K562 (cell line): ENCODE measurements at regions not wholly inside any gene's neighbourhood (a gene's known extent, or its start where the extent isn't known, plus 50 kb on each side); places are given as distances from the start of the nearest gene placed in this dataset.
"Not testable (repeated sequence)": the region's sequence is repeated elsewhere in the genome, so short reads cannot be mapped to it uniquely, and the experiment has no call there.

ENCODE experiments used
- ATAC-seq: fragments of 200-7000 bp; cut with Tn5 transposase; 3 replicates; pipeline ENCODE4 v1.9.1; 2020; ENCODE audit warnings: moderate library complexity
- BruUV-seq: library from RNA; stranded (reverse); fragments of 400-500 nt; replicated peaks from 2 replicates; lab custom pipeline; 2021; lab: Mats Ljungman, UMichigan
- CTCF ChIA-PET: fragments of 300-600 bp; formaldehyde crosslinking; extraction: SDS; loops from one replicate; lab custom pipeline; 2021; ENCODE audit warnings: low intra/inter-chr PET ratio; lab: Yijun Ruan, JAX
- POLR2A ChIA-PET: fragments of 300-600, 350-650 bp; sonication (Branson Sonifier 250); formaldehyde crosslinking; extraction: SDS; loops from one replicate; lab custom pipeline; 2021; ENCODE audit warnings: antibody characterized with exemption, inconsistent platforms; lab: Yijun Ruan, JAX
- DNase-seq, 4 experiments: peaks; one replicate each; pipeline versions ENCODE4 v3.0.0 to v3.0.0-alpha.2; 2011 to 2018; ENCODE audit warnings: low spot score in 3 of 4, mixed read lengths in 3 of 4; ENCODE audit errors: extremely low read depth in 1 of 4
- FAIRE-seq: peaks from 2 replicates; lab custom pipeline; 2011; peaks lifted over from hg19 to GRCh38; lab: Jason Lieb, UNC
- H2AFZ ChIP-seq: 2 replicates; pipeline ENCODE4 v1.6.0; 2011; ENCODE audit warnings: low read depth, low read length, control low read depth, inconsistent platforms
- H3K27ac ChIP-seq: fragments of 200-600 bp; 3 replicates; pipeline ENCODE4 v1.8.0; 2011; ENCODE audit warnings: low read depth, mild to moderate bottlenecking, control low read depth, inconsistent platforms, low read length, moderate library complexity, mixed read lengths; ENCODE audit errors: extremely low read depth
- H3K27me3 ChIP-seq, 2 experiments: fragments of 300-600 bp in 1 of 2; 2 replicates in 1 of 2; 3 replicates in 1 of 2; pipeline versions ENCODE4 v1.6.0 to v1.8.0; 2011; ENCODE audit warnings: inconsistent platforms in 2 of 2, low read length in 2 of 2, mild to moderate bottlenecking in 1 of 2, mixed read lengths in 1 of 2, moderate library complexity in 1 of 2; ENCODE audit not compliant: control insufficient read depth in 2 of 2, insufficient read depth in 2 of 2
- H3K36me3 ChIP-seq: fragments of 300-600 bp; 3 replicates; pipeline ENCODE4 v1.8.0; 2011; ENCODE audit warnings: mild to moderate bottlenecking, low read length, inconsistent platforms; ENCODE audit not compliant: control insufficient read depth, insufficient read depth
- H3K4me1 ChIP-seq, 2 experiments: fragments of 200-600 bp in 1 of 2; replicated peaks in 1 of 2; 2 replicates in 1 of 2; 3 replicates in 1 of 2; pipeline versions ENCODE4 v1.5.1 to v1.8.0; 2011; ENCODE audit warnings: inconsistent platforms in 2 of 2, low read length in 2 of 2, mild to moderate bottlenecking in 1 of 2, mixed read lengths in 1 of 2, moderate library complexity in 1 of 2; ENCODE audit not compliant: control insufficient read depth in 2 of 2, insufficient read depth in 2 of 2
- H3K4me2 ChIP-seq: 2 replicates; pipeline ENCODE4 v1.6.1; 2011; ENCODE audit warnings: low read length, control low read depth, inconsistent platforms, mixed read lengths; ENCODE audit not compliant: insufficient read depth
- H3K4me3 ChIP-seq: fragments of 200-600 bp; sonication (generic), shearing (Covaris generic); 2 replicates; pipeline ENCODE4 v1.5.1; 2016; ENCODE audit warnings: control low read depth, inconsistent platforms
- H3K79me2 ChIP-seq: fragments of 200-600 bp; 3 replicates; pipeline ENCODE4 v1.8.0; 2011; ENCODE audit warnings: low read length, inconsistent platforms; ENCODE audit not compliant: control insufficient read depth, insufficient read depth
- H3K9ac ChIP-seq, 2 experiments: 2 replicates each; pipeline versions ENCODE4 v1.6.0 to v1.6.1; 2011; ENCODE audit warnings: low read depth in 2 of 2, low read length in 2 of 2, control low read depth in 1 of 2, inconsistent platforms in 1 of 2, mild to moderate bottlenecking in 1 of 2, mixed read lengths in 1 of 2; ENCODE audit not compliant: insufficient read depth in 1 of 2
- H3K9me1 ChIP-seq: one replicate; pipeline ENCODE4 v1.6.0; 2011; ENCODE audit warnings: inconsistent platforms, mild to moderate bottlenecking, low read length, moderate library complexity; ENCODE audit not compliant: control insufficient read depth, insufficient read depth
- H3K9me3 ChIP-seq: replicated peaks from 2 replicates; pipeline ENCODE4 v1.5.1; 2011; ENCODE audit warnings: low read depth, low read length, inconsistent platforms; ENCODE audit not compliant: control insufficient read depth, insufficient read depth
- H4K20me1 ChIP-seq: replicated peaks from 2 replicates; pipeline ENCODE4 v1.6.1; 2011; ENCODE audit warnings: low read length, inconsistent platforms, mixed read lengths; ENCODE audit not compliant: control insufficient read depth, insufficient read depth
- CBFA2T2 ChIP-seq: fragments of 450-650 bp; conservative IDR thresholded peaks from 2 replicates; pipeline ENCODE4 v1.6.1; 2017; ENCODE audit warnings: mild to moderate bottlenecking
- CBFA2T3 ChIP-seq: fragments of 450-650 bp; IDR thresholded peaks from 2 replicates; pipeline ENCODE4 v1.6.1; 2017
- TAL1 ChIP-seq: fragments of 450-650 bp; IDR thresholded peaks from 2 replicates; pipeline ENCODE4 v1.6.1; 2016; ENCODE audit warnings: mild to moderate bottlenecking
- TCF3 ChIP-seq: sonication (generic); formaldehyde crosslinking; IDR thresholded peaks from 2 replicates; pipeline ENCODE4 v1.4.0; 2020; ENCODE audit warnings: mild to moderate bottlenecking, missing genetic modification reagents
- WGBS: fragments of 100-300 bp; shearing (Covaris generic); methylation state at CpG from one replicate; pipeline ENCODE4 v1.1.6; 2016; ENCODE audit warnings: low coverage, mixed read lengths; ENCODE audit not compliant: insufficient coverage; ENCODE audit errors: missing lambda C conversion rate; 5-methylcytosine and 5-hydroxymethylcytosine counted together
- in situ Hi-C: fragments of 300-500 bp; cut with MboI; formaldehyde crosslinking; loops from 4 replicates; pipeline ENCODE4 v1.15.0; 2018; ENCODE audit warnings: inconsistent platforms, mixed read lengths
- intact Hi-C: fragments of 100-400 bp; cut with micrococcal nuclease; formaldehyde crosslinking; loops from 2 replicates; pipeline ENCODE4 v1.14.2; 2022

GRCh38 chr1:99508733-99509445 is 137.0 kb upstream of the PALMD start:
- intact Hi-C loops, DNase-seq, H3K9me3 ChIP-seq, ATAC-seq, H3K9ac ChIP-seq, H3K4me1 ChIP-seq, BruUV-seq, H4K20me1 ChIP-seq, H3K27me3 ChIP-seq: not testable (repeated sequence)
- TF ChIP-seq CBFA2T3 (peak; percentile 72), TCF3 (CRISPR knock-in tag) (peak; percentile 14; the same call in 1 of the 2 replicates), CBFA2T2 (peak; percentile 65), TAL1 (peak; percentile 39; the same call in 1 of the 2 replicates)
- TF ChIP-seq, all 486 proteins: peak for 4; not testable (repeated sequence) for 482
- POLR2A ChIA-PET, H3K27ac ChIP-seq, H3K9me1 ChIP-seq, CTCF ChIA-PET, H3K36me3 ChIP-seq, H3K4me2 ChIP-seq, H2AFZ ChIP-seq, in situ Hi-C loops, H3K4me3 ChIP-seq, FAIRE-seq, H3K79me2 ChIP-seq: not testable (repeated sequence)
- WGBS: 57% methylated on average over 11 of the region's 24 CpGs

- H3K27ac ChIP-seq: not testable (repeated sequence)
Observed at GRCh38 chr1:99514823-99515552, 130.9 kb upstream of the PALMD start.

More at GRCh38 chr1:99514823-99515552, 130.9 kb upstream of the PALMD start:
- POLR2A ChIA-PET, H2AFZ ChIP-seq, ATAC-seq, H3K9me3 ChIP-seq, H3K79me2 ChIP-seq, CTCF ChIA-PET, H3K4me3 ChIP-seq, BruUV-seq, H3K4me2 ChIP-seq, intact Hi-C loops, H3K9ac ChIP-seq, in situ Hi-C loops, DNase-seq, H4K20me1 ChIP-seq, FAIRE-seq, H3K27me3 ChIP-seq, H3K4me1 ChIP-seq, H3K9me1 ChIP-seq, H3K36me3 ChIP-seq: not testable (repeated sequence)
- 26% methylated on average over 7 of the region's 8 CpGs for WGBS
